H1 (cell line): ENCODE measurements at regions not wholly inside any gene's neighbourhood (a gene's known extent, or its start where the extent isn't known, plus 50 kb on each side); places are given as distances from the start of the nearest gene placed in this dataset.

Experiments used
- CTCF ChIA-PET: fragments of 300-600 bp; sonication (Branson Sonifier 250); formaldehyde crosslinking; loops from one replicate; lab custom pipeline; 2021; ENCODE audit not compliant: partially characterized antibody; lab: Charles Lee
- POLR2A ChIA-PET: fragments of 300-600 bp; sonication (Branson Sonifier 250); formaldehyde crosslinking; loops from one replicate; lab custom pipeline; 2021; ENCODE audit warnings: inconsistent platforms; ENCODE audit not compliant: partially characterized antibody; lab: Charles Lee
- DNase-seq, 2 experiments: peaks; one replicate each; pipeline versions ENCODE4 v3.0.0 to v3.0.0-alpha.2; 2010 to 2022; ENCODE audit warnings: low spot score in 2 of 2, low read depth in 1 of 2, mixed read lengths in 1 of 2
- FAIRE-seq: peaks from 2 replicates; lab custom pipeline; 2011; peaks lifted over from hg19 to GRCh38; lab: Jason Lieb, UNC
- H2AFZ ChIP-seq: 2 replicates; pipeline ENCODE4 v1.8.1; 2012; ENCODE audit warnings: low read length, inconsistent platforms
- H2AK5ac ChIP-seq: 2 replicates; pipeline ENCODE4 v1.6.1; 2013; ENCODE audit warnings: low read depth, low read length
- H2BK120ac ChIP-seq: replicated peaks from 2 replicates; pipeline ENCODE3; 2013; ENCODE audit warnings: low read depth, low read length, inconsistent platforms
- H2BK12ac ChIP-seq: 2 replicates; pipeline ENCODE4 v1.6.1; 2013; ENCODE audit warnings: low read depth, low read length
- H2BK15ac ChIP-seq: 2 replicates; pipeline ENCODE4 v1.6.1; 2013; ENCODE audit warnings: low read length
- H2BK20ac ChIP-seq: 2 replicates; pipeline ENCODE4 v1.6.1; 2013; ENCODE audit warnings: low read length
- H2BK5ac ChIP-seq: 2 replicates; pipeline ENCODE4 v1.6.1; 2013; ENCODE audit warnings: low read depth, low read length
- H3K14ac ChIP-seq: 2 replicates; pipeline ENCODE4 v1.6.1; 2013; ENCODE audit warnings: inconsistent platforms; ENCODE audit not compliant: insufficient read length
- H3K18ac ChIP-seq: 2 replicates; pipeline ENCODE4 v1.6.1; 2013; ENCODE audit warnings: low read length; ENCODE audit errors: extremely low read depth
- H3K23ac ChIP-seq: 2 replicates; pipeline ENCODE4 v1.6.1; 2013; ENCODE audit warnings: inconsistent platforms; ENCODE audit not compliant: insufficient read length
- H3K23me2 ChIP-seq: 2 replicates; pipeline ENCODE4 v1.6.1; 2013; ENCODE audit warnings: low read depth, low read length
- H3K27ac ChIP-seq: 2 replicates; pipeline ENCODE4 v1.6.1; 2011; ENCODE audit warnings: low read depth, low read length, inconsistent platforms
- H3K27me3 ChIP-seq, 4 experiments: replicated peaks in 1 of 4; 1 replicate in 1 of 4; 2 replicates in 3 of 4; pipeline versions ENCODE4 v1.6.1 to v1.8.1; 2011 to 2013; ENCODE audit warnings: low read length in 3 of 4, mild to moderate bottlenecking in 3 of 4, inconsistent platforms in 2 of 4, mixed read lengths in 2 of 4, moderate library complexity in 1 of 4; ENCODE audit not compliant: control insufficient read depth in 3 of 4, insufficient read depth in 3 of 4; ENCODE audit errors: extremely low read depth in 1 of 4
- H3K36me3 ChIP-seq, 4 experiments: 2 replicates each; pipeline versions ENCODE4 v1.6.1 to v1.8.1; 2011 to 2013; ENCODE audit warnings: mild to moderate bottlenecking in 4 of 4, low read length in 3 of 4, moderate library complexity in 2 of 4, control low read depth in 1 of 4, inconsistent platforms in 1 of 4; ENCODE audit not compliant: insufficient read depth in 4 of 4, control insufficient read depth in 2 of 4
- H3K4ac ChIP-seq: replicated peaks from 2 replicates; pipeline ENCODE3; 2013; ENCODE audit warnings: low read length, low read depth, mixed read lengths, inconsistent platforms; ENCODE audit not compliant: insufficient read length
- H3K4me1 ChIP-seq, 4 experiments: replicated peaks in 1 of 4; 1 replicate in 1 of 4; 2 replicates in 3 of 4; pipeline versions ENCODE4 v1.6.1 to v1.8.1; 2011 to 2013; ENCODE audit warnings: low read length in 3 of 4, inconsistent platforms in 2 of 4, mixed read lengths in 1 of 4; ENCODE audit not compliant: insufficient read depth in 4 of 4, control insufficient read depth in 3 of 4
- H3K4me2 ChIP-seq, 2 experiments: 2 replicates each; pipeline versions ENCODE4 v1.6.1 to v1.8.1; 2011 to 2013; ENCODE audit warnings: low read depth in 2 of 2, low read length in 2 of 2, control low read depth in 1 of 2, inconsistent platforms in 1 of 2, mild to moderate bottlenecking in 1 of 2; ENCODE audit not compliant: insufficient read depth in 1 of 2
- H3K4me3 ChIP-seq, 4 experiments: fragments of 200-600, 300-600 bp in 1 of 4; sonication (generic), shearing (Covaris generic), sonication (Bioruptor Twin) in 1 of 4; 2 replicates each; pipeline versions ENCODE4 v1.5.1 to v1.8.1; 2011 to 2016; ENCODE audit warnings: low read length in 4 of 4, low read depth in 3 of 4, control low read depth in 2 of 4, inconsistent platforms in 2 of 4, mild to moderate bottlenecking in 2 of 4, mixed read lengths in 1 of 4, moderate library complexity in 1 of 4; ENCODE audit not compliant: insufficient read depth in 2 of 4; ENCODE audit errors: extremely low read depth in 1 of 4
- H3K56ac ChIP-seq: replicated peaks from 2 replicates; pipeline ENCODE3; 2013; ENCODE audit warnings: low read depth, mild to moderate bottlenecking, mixed read lengths, low read length, inconsistent platforms; ENCODE audit not compliant: insufficient read length
- H3K79me1 ChIP-seq: 2 replicates; pipeline ENCODE4 v1.6.1; 2013; ENCODE audit warnings: low read depth, low read length, control low read depth
- H3K79me2 ChIP-seq, 2 experiments: 2 replicates each; pipeline versions ENCODE4 v1.6.1 to v1.8.1; 2012 to 2013; ENCODE audit warnings: low read length in 2 of 2, mild to moderate bottlenecking in 2 of 2, inconsistent platforms in 1 of 2; ENCODE audit not compliant: insufficient read depth in 2 of 2, control insufficient read depth in 1 of 2
- H3K9ac ChIP-seq, 4 experiments: replicated peaks in 1 of 4; 1 replicate in 1 of 4; 2 replicates in 3 of 4; pipeline versions ENCODE4 v1.6.1 to v1.8.1; 2011 to 2013; ENCODE audit warnings: low read depth in 3 of 4, low read length in 3 of 4, control low read depth in 2 of 4, mild to moderate bottlenecking in 2 of 4, moderate library complexity in 2 of 4, inconsistent platforms in 1 of 4; ENCODE audit errors: extremely low read depth in 1 of 4
- H3K9me3 ChIP-seq, 2 experiments: 2 replicates each; pipeline versions ENCODE4 v1.6.1 to v1.8.1; 2012 to 2013; ENCODE audit warnings: mild to moderate bottlenecking in 2 of 2, moderate library complexity in 2 of 2, control low read depth in 1 of 2, inconsistent platforms in 1 of 2, low read depth in 1 of 2, low read length in 1 of 2, mixed read lengths in 1 of 2; ENCODE audit not compliant: insufficient read depth in 2 of 2
- H4K20me1 ChIP-seq, 2 experiments: replicated peaks in 1 of 2; 2 replicates each; pipeline versions ENCODE3 to v1.8.1; 2011 to 2013; ENCODE audit warnings: inconsistent platforms in 2 of 2, low read length in 2 of 2, mild to moderate bottlenecking in 1 of 2; ENCODE audit not compliant: insufficient read depth in 2 of 2, control insufficient read depth in 1 of 2
- H4K5ac ChIP-seq: 2 replicates; pipeline ENCODE4 v1.6.1; 2013; ENCODE audit warnings: low read length, low read depth, mixed read lengths, inconsistent platforms; ENCODE audit not compliant: insufficient read length
- H4K8ac ChIP-seq: 2 replicates; pipeline ENCODE4 v1.8.0; 2013; ENCODE audit warnings: mild to moderate bottlenecking, moderate library complexity, low read length, inconsistent platforms; ENCODE audit not compliant: insufficient read depth; ENCODE audit errors: extremely low read depth
- H4K91ac ChIP-seq: replicated peaks from 2 replicates; pipeline ENCODE3; 2013; ENCODE audit warnings: low read length, mixed read lengths, inconsistent platforms; ENCODE audit not compliant: insufficient read length
- FOSL1 ChIP-seq: IDR thresholded peaks from 2 replicates; pipeline ENCODE4 v1.6.1; 2011; ENCODE audit warnings: mild to moderate bottlenecking, low read depth, low read length, moderate library complexity; ENCODE audit not compliant: insufficient read depth
- HDAC2 ChIP-seq, 2 experiments: fragments of 300-600 bp in 1 of 2; sonication (generic) in 1 of 2; IDR thresholded peaks; 2 replicates each; pipeline ENCODE4 v1.6.1; 2011 to 2012; ENCODE audit warnings: low read depth in 2 of 2, low read length in 2 of 2, mild to moderate bottlenecking in 2 of 2, moderate library complexity in 2 of 2, borderline replicate concordance in 1 of 2, inconsistent platforms in 1 of 2
- JUND ChIP-seq: IDR thresholded peaks from 2 replicates; pipeline ENCODE4 v1.6.1; 2011; ENCODE audit warnings: mild to moderate bottlenecking, improper control_type of control experiment, low read length
- RAD21 ChIP-seq, 2 experiments: IDR thresholded peaks in 1 of 2; conservative IDR thresholded peaks in 1 of 2; 2 replicates each; pipeline ENCODE4 v1.6.1; 2011; ENCODE audit warnings: low read depth in 2 of 2, low read length in 2 of 2, improper control_type of control experiment in 1 of 2, inconsistent platforms in 1 of 2, mild to moderate bottlenecking in 1 of 2, moderate library complexity in 1 of 2
- SIRT6 ChIP-seq: IDR thresholded peaks from one replicate; pipeline ENCODE4 v1.7.1; 2012; ENCODE audit warnings: low read length, inconsistent platforms
- SIX5 ChIP-seq: IDR thresholded peaks from 2 replicates; pipeline ENCODE4 v1.6.1; 2011; ENCODE audit warnings: mild to moderate bottlenecking, low read depth, low read length
- SP2 ChIP-seq: IDR thresholded peaks from 2 replicates; pipeline ENCODE4 v1.6.1; 2012; ENCODE audit warnings: mild to moderate bottlenecking, low read length, inconsistent platforms
- SUZ12 ChIP-seq: fragments of 200-600 bp; sonication (generic); IDR thresholded peaks from 2 replicates; pipeline ENCODE4 v1.6.1; 2012; ENCODE audit warnings: mild to moderate bottlenecking, inconsistent platforms, low read length, moderate library complexity, mixed read lengths
- TAF7 ChIP-seq: optimal IDR thresholded peaks from 2 replicates; pipeline ENCODE3; 2011; ENCODE audit warnings: low read depth, mild to moderate bottlenecking, inconsistent platforms, low read length, moderate library complexity, borderline replicate concordance
- YY1 ChIP-seq: IDR thresholded peaks from 2 replicates; pipeline ENCODE4 v1.6.1; 2011; ENCODE audit warnings: low read depth, mild to moderate bottlenecking, low read length
- WGBS, 2 experiments: shearing (Covaris generic) in 1 of 2; methylation state at CpG; one replicate each; pipeline versions ENCODE4 v1.1.6 to v1.1.7; 2013 to 2015; ENCODE audit warnings: low lambda C conversion rate in 2 of 2, mixed read lengths in 2 of 2, inconsistent platforms in 1 of 2, low coverage in 1 of 2, missing lambda C conversion rate in 1 of 2; ENCODE audit not compliant: insufficient replicate concordance in 2 of 2, insufficient coverage in 1 of 2, insufficient read length in 1 of 2; ENCODE audit errors: extremely low coverage in 1 of 2, missing lambda C conversion rate in 1 of 2; 5-methylcytosine and 5-hydroxymethylcytosine counted together

DNA sequence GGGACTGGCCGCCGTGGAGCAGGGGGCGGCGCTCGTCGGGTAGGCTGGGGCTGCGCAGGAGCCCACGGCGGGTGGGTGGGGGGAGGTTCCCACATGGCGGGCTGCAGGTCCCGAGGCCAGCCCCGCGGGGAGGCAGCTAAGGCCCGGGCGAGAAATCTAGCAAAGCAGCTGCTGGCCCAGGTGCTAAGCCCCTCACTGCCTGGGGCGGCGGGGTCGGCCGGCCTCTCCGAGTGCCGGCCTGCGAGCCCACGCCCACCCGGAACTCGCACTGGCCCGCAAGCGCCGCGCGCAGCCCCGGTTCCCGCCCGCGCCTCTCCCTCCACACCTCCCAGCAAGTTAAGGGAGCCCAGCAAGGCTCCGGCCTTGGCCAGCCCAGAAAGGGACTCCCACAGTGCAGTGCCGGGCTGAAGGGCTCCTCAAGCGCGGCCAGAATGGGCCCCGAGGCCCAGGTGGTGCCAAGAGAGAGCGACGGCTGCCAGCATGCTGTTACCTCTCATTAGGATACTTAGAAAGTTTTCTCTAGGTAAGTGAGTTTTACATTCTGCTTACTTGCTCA lies 1463.5 kb upstream of the MIR17HG start:
- H3K36me3 ChIP-seq: no peaks in the 10 kb centered on the region; a peak in 1 of 8 replicates
- H4K8ac ChIP-seq: no peak overlapping the region
- no peak overlapping the region for H2BK5ac ChIP-seq
- no peak overlapping the region for H3K14ac ChIP-seq
- H3K4ac ChIP-seq: no peak overlapping the region
- no peaks in the 10 kb centered on the region for H3K23me2 ChIP-seq
- no peak overlapping the region for H3K23ac ChIP-seq
- DNase-seq: no peak
- no peak overlapping the region for H2BK15ac ChIP-seq
- ChIA-PET CTCF (interaction anchor here (0.6 to 1.8 kb wide), 2 partner anchors 8 to 16 kb away, joined by 3 to 6 read pairs; no protein-coding TSS in a partner anchor), POLR2A (no interaction called here)
- no peak overlapping the region for H2AFZ ChIP-seq
- no peaks in the 10 kb centered on the region for H3K79me1 ChIP-seq
- no peaks in the 10 kb centered on the region for H3K79me2 ChIP-seq
- no peak overlapping the region for H2BK12ac ChIP-seq
- no peak overlapping the region for H3K27ac ChIP-seq
- no peak overlapping the region for H2BK120ac ChIP-seq
- no peaks in the 10 kb centered on the region for H3K4me1 ChIP-seq
- no peak overlapping the region for H4K5ac ChIP-seq
- no peak overlapping the region for H3K9ac ChIP-seq
- no peak overlapping the region for H3K4me2 ChIP-seq
- H3K27me3 ChIP-seq: no peaks in the 10 kb centered on the region
- no peak for FAIRE-seq
- H2AK5ac ChIP-seq: no peak overlapping the region
- no peak overlapping the region for H2BK20ac ChIP-seq
- no peaks in the 10 kb centered on the region; a peak in 1 of 4 replicates for H3K9me3 ChIP-seq
- no peak overlapping the region for H3K4me3 ChIP-seq
- no peak overlapping the region for H3K18ac ChIP-seq
- no peak overlapping the region for H3K56ac ChIP-seq
- 94% methylated on average over 14 of the region's 41 CpGs; no CpG with 5 or more reads in 1 of the 2 experiments for WGBS, 2 experiments
- H4K20me1 ChIP-seq: no peaks in the 10 kb centered on the region
- no peak overlapping the region for H4K91ac ChIP-seq
- TF ChIP-seq JUND: no peak
- TF ChIP-seq HDAC2 (IDR thresholded peaks at IDR 0.05; ENCODE audit: borderline replicate concordance in 1 of 2, low read depth in 2 of 2, low read length in 2 of 2): no peak
- TF ChIP-seq FOSL1: no peak
- no peak for TF ChIP-seq SP2
- no peak for TF ChIP-seq SIX5
- no peak for TF ChIP-seq SIRT6
- no peak for TF ChIP-seq YY1
- TF ChIP-seq RAD21 (IDR thresholded peaks at IDR 0.05 in 1 of 2, conservative IDR thresholded peaks at IDR 0.05 in 1 of 2; ENCODE audit: low read depth in 2 of 2, low read length in 2 of 2): no peak
- TF ChIP-seq TAF7: no peak
- TF ChIP-seq SUZ12: no peak
